ENCODE measurements at regions not wholly inside any gene's neighbourhood (a gene's known extent, or its start where the extent isn't known, plus 50 kb on each side); places are given as distances from the start of the nearest gene placed in this dataset.

GRCh38 chr5:174191850-174192655 lies 146.5 kb downstream of the NSG2 start:
- DNase-seq: no peak

- no peak for DNase-seq
Measured at GRCh38 chr5:174192901-174193300, 147.4 kb downstream of the NSG2 start.

GRCh38 chr5:174195517-174195916 lies 150.0 kb downstream of the NSG2 start:
- DNase-seq: no peak

GRCh38 chr5:174197929-174198328 lies 152.4 kb downstream of the NSG2 start:
- DNase-seq: no peak

- no peak for DNase-seq
Measured at GRCh38 chr5:174198541-174198940, 153.0 kb downstream of the NSG2 start.

- DNase-seq: no peak
Measured at GRCh38 chr5:174202996-174203395, 157.5 kb downstream of the NSG2 start.

GRCh38 chr5:174204535-174205313 lies 159.2 kb downstream of the NSG2 start:
- peak; percentile 11 to 43 for DNase-seq

GRCh38 chr5:174205939-174206338 lies 160.4 kb downstream of the NSG2 start:
- DNase-seq: no peak

- DNase-seq: no peak
Measured at GRCh38 chr5:174210596-174211276, 165.2 kb downstream of the NSG2 start.

GRCh38 chr5:174211277-174211626 lies 165.7 kb downstream of the NSG2 start:
- no peak for DNase-seq

GRCh38 chr5:174217527-174217926 lies 172.0 kb downstream of the NSG2 start:
- DNase-seq: no peak

GRCh38 chr5:174218162-174218561 lies 172.7 kb downstream of the NSG2 start:
- no peak for DNase-seq

GRCh38 chr5:174220417-174220816 lies 174.9 kb downstream of the NSG2 start:
- DNase-seq: no peak

- no peak for DNase-seq
Measured at GRCh38 chr5:174221436-174221835, 175.9 kb downstream of the NSG2 start.

GRCh38 chr5:174221946-174222345 lies 176.4 kb downstream of the NSG2 start:
- DNase-seq: no peak

GRCh38 chr5:174222891-174223290 lies 177.4 kb downstream of the NSG2 start:
- no peak for DNase-seq

GRCh38 chr5:174223355-174223754 lies 177.8 kb downstream of the NSG2 start:
- DNase-seq: no peak

GRCh38 chr5:174229068-174229467 lies 183.6 kb downstream of the NSG2 start:
- no peak for DNase-seq

- DNase-seq: no peak
Measured at GRCh38 chr5:174229514-174230370, 184.2 kb downstream of the NSG2 start.

- DNase-seq: no peak
Measured at GRCh38 chr5:174231956-174232487, 186.5 kb downstream of the NSG2 start.

- DNase-seq: no peak
Measured at GRCh38 chr5:174234388-174234787, 188.9 kb downstream of the NSG2 start.

GRCh38 chr5:174235221-174236011 lies 189.9 kb downstream of the NSG2 start:
- DNase-seq: no peak
